GM12892 (cell line): ENCODE measurements at regions not wholly inside any gene's neighbourhood (a gene's known extent, or its start where the extent isn't known, plus 50 kb on each side); places are given as distances from the start of the nearest gene placed in this dataset.

Source experiments
- POLR2A ChIP-seq: IDR thresholded peaks from 2 replicates; pipeline ENCODE4 v1.6.1; 2011; ENCODE audit warnings: low read depth, low read length, control low read depth
- POLR2AphosphoS5 ChIP-seq: IDR thresholded peaks from 2 replicates; pipeline ENCODE4 v1.6.1; 2011; ENCODE audit warnings: low read depth, low read length, control low read depth
- TAF1 ChIP-seq: IDR thresholded peaks from 2 replicates; pipeline ENCODE4 v1.6.1; 2011; ENCODE audit warnings: low read depth, mild to moderate bottlenecking, control low read depth, low read length, borderline replicate concordance

DNA sequence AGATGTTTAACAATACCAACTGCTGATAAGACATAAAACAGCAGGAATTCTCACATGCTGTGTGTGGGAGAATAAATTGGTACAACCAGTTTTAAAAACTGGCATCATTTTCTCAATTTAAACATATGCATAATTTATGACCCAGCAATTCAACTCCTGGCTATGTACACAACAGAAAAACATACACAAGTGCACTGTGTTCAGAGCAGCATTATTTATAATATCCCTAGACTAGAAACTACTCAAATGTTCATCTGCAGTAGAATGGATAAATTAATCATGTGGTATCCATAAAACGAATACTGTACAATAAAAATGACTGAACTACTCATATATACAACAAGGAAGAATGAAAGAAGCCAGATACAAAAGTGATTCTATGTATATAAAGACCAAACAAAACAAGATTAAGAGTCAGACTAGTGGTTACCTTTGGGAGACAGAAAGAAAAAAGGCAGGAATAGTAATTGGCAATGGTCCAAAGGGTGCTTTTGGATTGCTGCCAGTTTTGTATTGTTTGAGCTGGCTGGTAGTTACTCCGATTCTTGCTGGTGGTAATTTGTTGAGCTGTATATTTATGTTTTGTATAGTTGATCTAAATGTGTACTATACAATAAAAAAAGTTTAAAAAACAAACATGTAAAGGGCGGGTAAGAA is 306.0 kb downstream of the TFEC start:
- TF ChIP-seq POLR2AphosphoS5 (no peak), TAF1 (no peak), POLR2A (no peak)
